Testis (tissue), 2 donors: ENCODE measurements at regions not wholly inside any gene's neighbourhood (a gene's known extent, or its start where the extent isn't known, plus 50 kb on each side); places are given as distances from the start of the nearest gene placed in this dataset.

Experiments
- DNase-seq: peaks from one replicate; pipeline ENCODE4 v3.0.0-alpha.2; 2019
- H3K27ac ChIP-seq, 2 donors: fragments of 200-600 bp; sonication (generic); one replicate each; pipeline ENCODE4 v1.5.1; 2019
- H3K27me3 ChIP-seq: fragments of 200-600 bp; sonication (generic); one replicate; pipeline ENCODE4 v1.5.1; 2019
- H3K36me3 ChIP-seq: fragments of 200-600 bp; sonication (generic); one replicate; pipeline ENCODE4 v1.5.1; 2017; ENCODE audit warnings: low read depth; ENCODE audit errors: missing control alignments
- H3K4me1 ChIP-seq: fragments of 200-600 bp; sonication (generic); one replicate; pipeline ENCODE4 v1.5.1; 2019
- H3K4me3 ChIP-seq, 2 donors: fragments of 200-600 bp; sonication (generic); one replicate each; pipeline ENCODE4 v1.5.1; 2017 to 2019
- H3K9me3 ChIP-seq: fragments of 200-600 bp; sonication (generic); one replicate; pipeline ENCODE4 v1.5.1; 2017
- CTCF ChIP-seq, 3 experiments: fragments of 450-650 bp in 2 of 3; fragments of 200-600 bp in 1 of 3; sonication (generic) in 1 of 3; IDR thresholded peaks; one replicate each; pipeline ENCODE4 v1.5.1; 2016 to 2019; ENCODE audit warnings: antibody characterized with exemption in 3 of 3, mild to moderate bottlenecking in 2 of 3, moderate library complexity in 1 of 3
- POLR2A ChIP-seq: fragments of 450-650 bp; IDR thresholded peaks from one replicate; pipeline ENCODE4 v1.6.1; 2017; ENCODE audit warnings: antibody characterized with exemption, mild to moderate bottlenecking, moderate library complexity
- WGBS, 2 donors: methylation state at CpG; one replicate each; pipeline ENCODE4 v1.1.5; 2018; 5-methylcytosine and 5-hydroxymethylcytosine counted together
- intact Hi-C: fragments of 100-400 bp; cut with DNase I; formaldehyde crosslinking; loops from one replicate; pipeline ENCODE4 v1.15.1; 2023; ENCODE audit warnings: low total_unique reads

GRCh38 chr5:173795601-173796000, 92.5 kb upstream of the CPEB4 start:
- TF ChIP-seq POLR2A (no peak), CTCF (IDR thresholded peaks at IDR 0.05) (no peak)

GRCh38 chr5:173796721-173797495, 91.2 kb upstream of the CPEB4 start:
- DNase-seq, result no peak
- H3K36me3 ChIP-seq, result no peaks in the 10 kb centered on the region
- TF ChIP-seq CTCF (IDR thresholded peaks at IDR 0.05) (no peak), POLR2A (no peak)
- no peaks in the 10 kb centered on the region for H3K4me1 ChIP-seq
- H3K4me3 ChIP-seq, result no peak overlapping the region
- intact Hi-C loops, result no loop called here
- WGBS, 2 donors, result 81% methylated on average over 9 of the region's 9 CpGs
- H3K27ac ChIP-seq, result no peak overlapping the region
- no peaks in the 10 kb centered on the region for H3K9me3 ChIP-seq
- no peaks in the 10 kb centered on the region for H3K27me3 ChIP-seq

More at GRCh38 chr5:173795601-173796000, 92.5 kb upstream of the CPEB4 start:
- Histone ChIP-seq H3K36me3 (no peaks in the 10 kb centered on the region), H3K27ac (no peak overlapping the region), H3K4me1 (no peaks in the 10 kb centered on the region), H3K4me3 (no peak overlapping the region), H3K27me3 (no peaks in the 10 kb centered on the region), H3K9me3 (no peaks in the 10 kb centered on the region)
- 90 to 94% methylated on average over 1 of the region's 1 CpG for WGBS, 2 donors
- intact Hi-C loops, result no loop called here
- DNase-seq, result no peak

- Histone ChIP-seq H3K4me1 (no peaks in the 10 kb centered on the region), H3K36me3 (no peaks in the 10 kb centered on the region), H3K27me3 (no peaks in the 10 kb centered on the region), H3K9me3 (no peaks in the 10 kb centered on the region), H3K4me3 (no peak overlapping the region), H3K27ac (no peak overlapping the region)
- no peak for DNase-seq
- intact Hi-C loops, result no loop called here
- WGBS, 2 donors, result 92 to 94% methylated on average over 4 of the region's 4 CpGs
- TF ChIP-seq CTCF (IDR thresholded peaks at IDR 0.05), result no peak
- no peak for TF ChIP-seq POLR2A
Measured at GRCh38 chr5:173798127-173798810, 89.9 kb upstream of the CPEB4 start.

- Histone ChIP-seq H3K4me3 (no peak overlapping the region), H3K9me3 (no peaks in the 10 kb centered on the region), H3K27me3 (no peaks in the 10 kb centered on the region), H3K27ac (no peak overlapping the region), H3K4me1 (no peaks in the 10 kb centered on the region), H3K36me3 (no peaks in the 10 kb centered on the region)
- DNase-seq, result no peak
- TF ChIP-seq CTCF (IDR thresholded peaks at IDR 0.05) (no peak), POLR2A (no peak)
- 75 to 81% methylated on average over 8 of the region's 8 CpGs for WGBS, 2 donors
- intact Hi-C loops, result no loop called here
Measured at GRCh38 chr5:173800340-173800739, 87.8 kb upstream of the CPEB4 start.
